Panc1 (cell line): ENCODE measurements at regions not wholly inside any gene's neighbourhood (a gene's known extent, or its start where the extent isn't known, plus 50 kb on each side); places are given as distances from the start of the nearest gene placed in this dataset.

Experiments
- POLR2AphosphoS5 ChIP-seq: IDR thresholded peaks from 2 replicates; pipeline ENCODE4 v1.6.1; 2012; ENCODE audit warnings: mild to moderate bottlenecking, low read depth, low read length, moderate library complexity
- REST ChIP-seq, 2 experiments: IDR thresholded peaks; 2 replicates each; pipeline ENCODE4 v1.6.1; 2011 to 2012; ENCODE audit warnings: low read depth in 2 of 2, control low read depth in 1 of 2, low read length in 1 of 2, mild to moderate bottlenecking in 1 of 2, moderate library complexity in 1 of 2; ENCODE audit not compliant: insufficient read depth in 1 of 2
- TCF7L2 ChIP-seq: IDR thresholded peaks from 2 replicates; pipeline ENCODE4 v1.6.1; 2011; ENCODE audit warnings: mild to moderate bottlenecking, low read depth, low read length, inconsistent platforms
- TF ChIP-seq, protein P1 (sequence below): fragments of 450-650 bp; IDR thresholded peaks from 2 replicates; pipeline ENCODE4 v1.5.1; 2017; ENCODE audit warnings: mild to moderate bottlenecking

- TF ChIP-seq, protein P1, sequence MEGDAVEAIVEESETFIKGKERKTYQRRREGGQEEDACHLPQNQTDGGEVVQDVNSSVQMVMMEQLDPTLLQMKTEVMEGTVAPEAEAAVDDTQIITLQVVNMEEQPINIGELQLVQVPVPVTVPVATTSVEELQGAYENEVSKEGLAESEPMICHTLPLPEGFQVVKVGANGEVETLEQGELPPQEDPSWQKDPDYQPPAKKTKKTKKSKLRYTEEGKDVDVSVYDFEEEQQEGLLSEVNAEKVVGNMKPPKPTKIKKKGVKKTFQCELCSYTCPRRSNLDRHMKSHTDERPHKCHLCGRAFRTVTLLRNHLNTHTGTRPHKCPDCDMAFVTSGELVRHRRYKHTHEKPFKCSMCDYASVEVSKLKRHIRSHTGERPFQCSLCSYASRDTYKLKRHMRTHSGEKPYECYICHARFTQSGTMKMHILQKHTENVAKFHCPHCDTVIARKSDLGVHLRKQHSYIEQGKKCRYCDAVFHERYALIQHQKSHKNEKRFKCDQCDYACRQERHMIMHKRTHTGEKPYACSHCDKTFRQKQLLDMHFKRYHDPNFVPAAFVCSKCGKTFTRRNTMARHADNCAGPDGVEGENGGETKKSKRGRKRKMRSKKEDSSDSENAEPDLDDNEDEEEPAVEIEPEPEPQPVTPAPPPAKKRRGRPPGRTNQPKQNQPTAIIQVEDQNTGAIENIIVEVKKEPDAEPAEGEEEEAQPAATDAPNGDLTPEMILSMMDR, result no peak
- TF ChIP-seq POLR2AphosphoS5, result no peak
- no peak for TF ChIP-seq TCF7L2
- TF ChIP-seq REST (IDR thresholded peaks at IDR 0.05; ENCODE audit: insufficient read depth in 1 of 2, low read depth in 2 of 2, low read length in 1 of 2), result no peak
Measured at GRCh38 chr6:91751526-91751925, 1164.7 kb upstream of the MAP3K7 start.
